SH-SY5Y (cell line): ENCODE measurements at regions not wholly inside any gene's neighbourhood (a gene's known extent, or its start where the extent isn't known, plus 50 kb on each side); places are given as distances from the start of the nearest gene placed in this dataset.

ENCODE experiments used
- GATA2 ChIP-seq: IDR thresholded peaks from 2 replicates; pipeline ENCODE4 v1.6.1; 2011; ENCODE audit warnings: mild to moderate bottlenecking, low read depth, low read length
- GATA3 ChIP-seq: IDR thresholded peaks from 2 replicates; pipeline ENCODE4 v1.6.1; 2011; ENCODE audit warnings: low read depth, mild to moderate bottlenecking, low read length, moderate library complexity

DNA sequence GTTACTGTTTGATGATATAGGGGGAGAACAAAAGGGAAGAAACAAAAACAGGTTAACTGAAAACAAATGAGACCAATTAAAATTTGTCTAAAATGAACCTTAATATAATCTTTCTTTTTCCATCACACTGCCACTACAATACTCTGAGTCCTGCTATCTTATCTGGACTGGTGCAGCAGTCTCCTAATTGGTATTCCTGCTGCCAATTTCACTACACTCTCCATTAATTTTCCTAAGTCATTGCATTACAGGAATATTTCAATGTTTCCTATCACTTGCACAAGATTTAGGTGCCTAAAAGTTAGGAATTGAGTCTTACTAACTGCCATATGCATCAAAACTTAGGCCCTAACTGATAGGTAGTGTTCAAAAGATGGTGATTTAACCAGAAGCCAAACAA is 884.9 kb upstream of the MGAT4C start:
- TF ChIP-seq GATA2 (peak; percentile 61; the same call in 1 of the 2 replicates), GATA3 (peak; percentile 58)
